DND-41 (cell line): ENCODE measurements at regions not wholly inside any gene's neighbourhood (a gene's known extent, or its start where the extent isn't known, plus 50 kb on each side); places are given as distances from the start of the nearest gene placed in this dataset.

ENCODE experiments used
- ATAC-seq: fragments of 200-7000 bp; cut with Tn5 transposase; 3 replicates; pipeline ENCODE4 v1.9.1; 2021; ENCODE audit warnings: low read depth; ENCODE audit not compliant: insufficient read depth
- DNase-seq: peaks from one replicate; pipeline ENCODE4 v3.0.0-alpha.2; 2020
- H2AFZ ChIP-seq: 2 replicates; pipeline ENCODE4 v1.6.0; 2012; ENCODE audit warnings: low read depth, low read length
- H3K27ac ChIP-seq: 2 replicates; pipeline ENCODE4 v1.5.1; 2012; ENCODE audit warnings: low read length, inconsistent platforms
- H3K27me3 ChIP-seq: fragments of 200-600 bp; sonication (generic); 2 replicates; pipeline ENCODE4 v1.6.0; 2012; ENCODE audit warnings: low read length, mild to moderate bottlenecking, inconsistent platforms; ENCODE audit not compliant: insufficient read depth, poor library complexity
- H3K36me3 ChIP-seq: 2 replicates; pipeline ENCODE4 v1.5.1; 2012; ENCODE audit warnings: low read length, inconsistent platforms; ENCODE audit not compliant: insufficient read depth
- H3K4me1 ChIP-seq: 2 replicates; pipeline ENCODE4 v1.5.1; 2012; ENCODE audit warnings: mild to moderate bottlenecking, low read length; ENCODE audit not compliant: insufficient read depth
- H3K4me2 ChIP-seq: 2 replicates; pipeline ENCODE4 v1.6.0; 2012; ENCODE audit warnings: mild to moderate bottlenecking, moderate library complexity, low read length, inconsistent platforms; ENCODE audit not compliant: insufficient read depth
- H3K4me3 ChIP-seq, 2 experiments: fragments of 200-600 bp in 1 of 2; shearing (Covaris generic) in 1 of 2; 2 replicates each; pipeline ENCODE4 v1.5.1; 2012 to 2016; ENCODE audit warnings: inconsistent platforms in 2 of 2, low read length in 2 of 2, mild to moderate bottlenecking in 2 of 2, low read depth in 1 of 2, moderate library complexity in 1 of 2
- H3K79me2 ChIP-seq: 2 replicates; pipeline ENCODE4 v1.6.0; 2012; ENCODE audit warnings: low read length, inconsistent platforms; ENCODE audit not compliant: insufficient read depth
- H3K9ac ChIP-seq: 2 replicates; pipeline ENCODE4 v1.6.0; 2012; ENCODE audit warnings: low read depth, mild to moderate bottlenecking, inconsistent platforms, low read length, moderate library complexity
- H3K9me3 ChIP-seq: 2 replicates; pipeline ENCODE4 v1.5.1; 2012; ENCODE audit warnings: low read length, moderate library complexity, mild to moderate bottlenecking, inconsistent platforms; ENCODE audit not compliant: insufficient read depth, severe bottlenecking
- H4K20me1 ChIP-seq: 2 replicates; pipeline ENCODE4 v1.6.0; 2012; ENCODE audit warnings: low read length; ENCODE audit not compliant: insufficient read depth
- CTCF ChIP-seq: IDR thresholded peaks from 2 replicates; pipeline ENCODE4 v1.5.1; 2012; ENCODE audit warnings: borderline replicate concordance, low read length, moderate library complexity, mild to moderate bottlenecking; ENCODE audit not compliant: poor library complexity, severe bottlenecking; ENCODE audit errors: extremely low read depth
- EZH2 ChIP-seq: IDR thresholded peaks from 3 replicates; pipeline ENCODE4 v1.6.1; 2012; ENCODE audit warnings: borderline replicate concordance, low read depth, mild to moderate bottlenecking, moderate library complexity, low read length, inconsistent platforms; ENCODE audit not compliant: severe bottlenecking

GRCh38 chr1:71232166-71232763, 151.4 kb upstream of the ZRANB2 start:
- ATAC-seq: no peak
- no peaks in the 10 kb centered on the region for H4K20me1 ChIP-seq
- H3K9me3 ChIP-seq: no peaks in the 10 kb centered on the region
- H3K79me2 ChIP-seq: no peaks in the 10 kb centered on the region
- H3K27ac ChIP-seq: no peak overlapping the region
- H3K27me3 ChIP-seq: no peaks in the 10 kb centered on the region
- H3K9ac ChIP-seq: no peak overlapping the region
- no peaks in the 10 kb centered on the region for H3K4me1 ChIP-seq
- DNase-seq: no peak
- no peak for TF ChIP-seq CTCF
- no peak for TF ChIP-seq EZH2
- no peak overlapping the region for H3K4me3 ChIP-seq
- H2AFZ ChIP-seq: no peak overlapping the region
- no peaks in the 10 kb centered on the region for H3K36me3 ChIP-seq
- H3K4me2 ChIP-seq: no peak overlapping the region

GRCh38 chr1:71231751-71232150, 150.9 kb upstream of the ZRANB2 start:
- no peaks in the 10 kb centered on the region for H3K36me3 ChIP-seq
- H3K79me2 ChIP-seq: no peaks in the 10 kb centered on the region
- no peak overlapping the region for H3K27ac ChIP-seq
- no peaks in the 10 kb centered on the region for H3K27me3 ChIP-seq
- no peak overlapping the region for H2AFZ ChIP-seq
- no peaks in the 10 kb centered on the region for H4K20me1 ChIP-seq
- no peak overlapping the region for H3K4me2 ChIP-seq
- H3K9ac ChIP-seq: no peak overlapping the region
- no peak overlapping the region for H3K4me3 ChIP-seq
- no peak for DNase-seq
- H3K4me1 ChIP-seq: no peaks in the 10 kb centered on the region
- no peaks in the 10 kb centered on the region for H3K9me3 ChIP-seq
- ATAC-seq: no peak
- TF ChIP-seq CTCF (no peak), EZH2 (no peak)

- no peak overlapping the region for H3K4me3 ChIP-seq
- H3K9me3 ChIP-seq: no peaks in the 10 kb centered on the region
- H3K27ac ChIP-seq: no peak overlapping the region
- no peak overlapping the region for H3K9ac ChIP-seq
- H2AFZ ChIP-seq: no peak overlapping the region
- H3K79me2 ChIP-seq: no peaks in the 10 kb centered on the region
- no peaks in the 10 kb centered on the region for H3K27me3 ChIP-seq
- no peaks in the 10 kb centered on the region for H3K36me3 ChIP-seq
- DNase-seq (no peak), ATAC-seq (no peak)
- no peak overlapping the region for H3K4me2 ChIP-seq
- H3K4me1 ChIP-seq: no peaks in the 10 kb centered on the region
- H4K20me1 ChIP-seq: no peaks in the 10 kb centered on the region
- TF ChIP-seq EZH2: no peak
- TF ChIP-seq CTCF: no peak
Observed at GRCh38 chr1:71228742-71229365, 148.0 kb upstream of the ZRANB2 start.

- H3K36me3 ChIP-seq: no peaks in the 10 kb centered on the region
- H3K4me3 ChIP-seq: no peak overlapping the region
- no peak for ATAC-seq
- no peaks in the 10 kb centered on the region for H4K20me1 ChIP-seq
- H2AFZ ChIP-seq: no peak overlapping the region
- no peaks in the 10 kb centered on the region for H3K27me3 ChIP-seq
- no peak for DNase-seq
- H3K79me2 ChIP-seq: no peaks in the 10 kb centered on the region
- H3K27ac ChIP-seq: no peak overlapping the region
- no peaks in the 10 kb centered on the region for H3K4me1 ChIP-seq
- no peaks in the 10 kb centered on the region for H3K9me3 ChIP-seq
- no peak overlapping the region for H3K9ac ChIP-seq
- TF ChIP-seq EZH2 (no peak), CTCF (no peak)
- no peak overlapping the region for H3K4me2 ChIP-seq
Observed at GRCh38 chr1:71228241-71228640, 147.4 kb upstream of the ZRANB2 start.
